T follicular helper cell (primary cell): ENCODE measurements at regions not wholly inside any gene's neighbourhood (a gene's known extent, or its start where the extent isn't known, plus 50 kb on each side); places are given as distances from the start of the nearest gene placed in this dataset.

Source experiments
- DNase-seq: peaks from one replicate; pipeline ENCODE4 v3.0.0-alpha.2; 2020; ENCODE audit warnings: low read depth

GRCh38 chr9:80369641-80370040, 797.9 kb downstream of the TLE4 start:
- no peak for DNase-seq

- no peak for DNase-seq
Measured at GRCh38 chr9:80366626-80367025, 794.9 kb downstream of the TLE4 start.

- no peak for DNase-seq
Measured at GRCh38 chr9:80359941-80360881, 788.4 kb downstream of the TLE4 start.

- no peak for DNase-seq
Measured at GRCh38 chr9:80359291-80359690, 787.5 kb downstream of the TLE4 start.

- DNase-seq = no peak
Measured at GRCh38 chr9:80352967-80353366, 781.2 kb downstream of the TLE4 start.

GRCh38 chr9:80351612-80352011, 779.8 kb downstream of the TLE4 start:
- no peak for DNase-seq

- no peak for DNase-seq
Measured at GRCh38 chr9:80326105-80326504, 754.3 kb downstream of the TLE4 start.

- no peak for DNase-seq
Measured at GRCh38 chr9:80320916-80321315, 749.2 kb downstream of the TLE4 start.

GRCh38 chr9:80320480-80320879, 748.7 kb downstream of the TLE4 start:
- no peak for DNase-seq

- DNase-seq = no peak
Measured at GRCh38 chr9:80305136-80305535, 733.4 kb downstream of the TLE4 start.

- DNase-seq = no peak
Measured at GRCh38 chr9:80294955-80295354, 723.2 kb downstream of the TLE4 start.

GRCh38 chr9:80294318-80294717, 722.6 kb downstream of the TLE4 start:
- no peak for DNase-seq

GRCh38 chr9:80292231-80292630, 720.5 kb downstream of the TLE4 start:
- DNase-seq = no peak

GRCh38 chr9:80285326-80285725, 713.6 kb downstream of the TLE4 start:
- no peak for DNase-seq

- no peak for DNase-seq
Measured at GRCh38 chr9:80282766-80283165, 711.0 kb downstream of the TLE4 start.

- no peak for DNase-seq
Measured at GRCh38 chr9:80259079-80259478, 687.3 kb downstream of the TLE4 start.

- DNase-seq = no peak
Measured at GRCh38 chr9:80251778-80252177, 680.0 kb downstream of the TLE4 start.

- no peak for DNase-seq
Measured at GRCh38 chr9:80242022-80242421, 670.3 kb downstream of the TLE4 start.

GRCh38 chr9:80235752-80236151, 664.0 kb downstream of the TLE4 start:
- DNase-seq = no peak

GRCh38 chr9:80233906-80234305, 662.1 kb downstream of the TLE4 start:
- DNase-seq = no peak

- no peak for DNase-seq
Measured at GRCh38 chr9:80233102-80233843, 661.5 kb downstream of the TLE4 start.

- no peak for DNase-seq
Measured at GRCh38 chr9:80231318-80232236, 659.8 kb downstream of the TLE4 start.
